GM21367 (cell line): ENCODE measurements at regions not wholly inside any gene's neighbourhood (a gene's known extent, or its start where the extent isn't known, plus 50 kb on each side); places are given as distances from the start of the nearest gene placed in this dataset.

ENCODE experiments used
- ATAC-seq: cut with Tn5 transposase; IDR thresholded peaks from one replicate; pipeline ENCODE4 v1.9.1; 2021; ENCODE audit not compliant: unreplicated experiment

DNA sequence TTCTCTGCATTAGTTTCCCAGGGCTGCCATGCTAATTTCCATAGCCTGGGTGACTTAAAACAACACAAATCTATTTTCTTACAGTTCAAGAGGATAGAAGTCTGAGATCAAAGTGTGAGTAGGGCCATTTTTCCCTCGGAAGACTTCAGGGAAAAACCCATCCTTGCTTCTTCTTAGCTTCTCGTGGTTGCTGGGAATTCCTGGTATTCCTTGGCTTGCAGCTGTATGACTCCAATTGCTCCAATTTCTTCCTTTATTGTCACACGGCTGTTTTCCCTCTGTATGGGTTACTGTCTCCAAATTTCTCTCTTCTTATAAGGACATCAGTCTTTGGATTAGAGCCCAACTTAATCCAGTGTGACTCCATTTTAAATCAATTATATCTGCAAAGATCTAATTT, 128.4 kb upstream of the JAG1 start:
- ATAC-seq, result no peak

DNA sequence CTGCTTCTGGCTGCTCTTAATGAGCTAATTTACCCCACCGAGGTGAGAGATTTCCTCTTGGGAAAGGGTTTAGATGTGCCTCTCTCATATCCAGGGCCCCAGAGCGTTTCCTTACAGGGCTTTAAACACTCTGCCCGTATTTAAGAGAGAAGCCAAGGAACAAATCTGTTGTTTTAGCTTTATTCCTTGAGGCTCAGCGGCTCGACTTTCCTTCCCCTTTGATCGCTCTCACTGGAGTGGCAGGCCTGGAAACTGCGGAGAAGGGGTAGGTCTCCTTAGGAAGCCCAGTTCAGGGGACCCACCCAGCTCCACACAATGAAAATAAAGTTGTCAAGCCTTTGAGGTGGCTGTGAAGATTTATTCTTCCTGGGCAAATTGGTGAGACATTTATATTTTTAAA, 132.0 kb upstream of the JAG1 start:
- no peak for ATAC-seq

DNA sequence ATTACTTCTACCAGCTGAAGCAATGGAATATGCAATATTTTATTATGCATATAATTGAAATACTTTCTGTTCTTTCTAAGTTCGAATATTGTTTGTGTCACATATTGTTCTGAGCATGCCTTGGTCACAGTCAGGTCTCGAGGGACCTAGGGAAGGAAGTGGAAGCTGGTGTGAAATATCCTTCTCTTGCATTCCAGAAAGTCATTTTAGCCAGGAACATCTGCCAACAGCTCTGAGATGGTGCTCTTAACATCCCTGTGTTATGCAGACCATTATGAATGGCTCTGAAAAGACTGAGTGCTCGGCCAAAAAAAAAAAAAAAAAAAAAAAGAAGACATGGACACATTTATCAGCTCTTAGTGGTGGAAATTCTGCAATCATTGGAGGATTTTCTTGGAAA, 132.7 kb upstream of the JAG1 start:
- no peak for ATAC-seq

DNA sequence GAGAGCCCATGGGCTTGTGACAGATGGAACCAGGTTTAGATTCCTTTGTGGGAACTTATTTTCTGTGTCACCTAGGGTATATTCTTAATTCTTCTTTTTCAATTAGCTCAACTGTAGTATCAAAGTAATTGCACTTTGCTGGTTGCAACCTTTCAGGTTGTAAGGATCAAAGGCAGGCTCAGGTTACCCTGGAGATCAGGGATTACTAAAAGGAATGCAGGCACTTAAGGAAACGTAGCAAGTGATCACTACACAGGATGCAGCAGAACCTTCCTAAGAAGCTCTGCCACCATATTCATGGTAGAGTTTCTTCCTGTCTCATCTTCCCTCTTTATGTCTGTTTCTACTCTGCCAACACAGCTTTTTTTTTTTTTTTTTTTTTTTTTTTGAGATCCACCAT, 133.2 kb upstream of the JAG1 start:
- no peak for ATAC-seq

DNA sequence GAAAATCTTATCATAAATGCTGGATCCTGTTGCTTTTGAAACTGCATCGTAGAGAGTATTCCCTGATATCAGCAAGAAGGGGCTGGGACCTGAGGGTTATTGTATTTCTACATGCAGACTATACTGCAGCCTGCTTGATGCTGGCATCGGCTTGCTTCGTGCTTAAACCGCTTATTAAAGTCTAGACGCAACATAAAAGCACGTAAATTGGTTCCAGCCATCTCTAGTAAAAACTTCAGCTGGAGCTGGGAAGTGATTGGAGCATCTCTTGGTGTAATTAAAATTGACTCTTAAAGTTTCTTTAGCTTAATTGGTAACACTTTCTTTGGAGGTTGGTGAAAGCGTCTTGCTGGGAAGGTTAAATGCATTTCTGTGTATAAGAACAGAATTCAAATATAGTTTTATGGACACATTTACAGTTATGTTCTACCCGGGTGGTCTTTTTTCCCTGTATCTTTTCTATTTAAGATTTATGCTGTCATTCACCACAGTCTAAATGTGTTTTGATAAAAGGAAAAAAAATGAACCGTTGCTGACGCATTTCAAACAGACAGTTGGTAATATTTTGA, 139.0 kb upstream of the JAG1 start:
- no peak for ATAC-seq

DNA sequence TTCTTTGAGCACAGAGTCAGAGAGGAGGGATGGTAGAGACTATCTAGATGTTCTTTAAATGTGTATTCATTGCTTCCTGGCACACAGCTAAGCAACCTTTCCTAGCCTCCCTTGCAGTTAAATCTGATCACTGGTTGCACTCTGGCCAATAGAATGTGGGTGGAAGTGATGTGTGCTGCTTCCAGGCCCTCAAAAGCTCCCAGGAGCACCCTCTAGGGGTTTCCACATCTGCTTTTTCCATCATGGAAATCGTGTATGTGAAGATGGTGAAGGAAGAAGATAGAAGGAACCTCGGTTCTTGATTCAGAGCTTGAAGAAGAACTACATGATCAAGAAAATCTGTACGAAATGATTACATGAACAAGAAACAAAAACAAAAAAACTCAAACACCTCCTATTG, 149.8 kb upstream of the JAG1 start:
- ATAC-seq, result no peak

DNA sequence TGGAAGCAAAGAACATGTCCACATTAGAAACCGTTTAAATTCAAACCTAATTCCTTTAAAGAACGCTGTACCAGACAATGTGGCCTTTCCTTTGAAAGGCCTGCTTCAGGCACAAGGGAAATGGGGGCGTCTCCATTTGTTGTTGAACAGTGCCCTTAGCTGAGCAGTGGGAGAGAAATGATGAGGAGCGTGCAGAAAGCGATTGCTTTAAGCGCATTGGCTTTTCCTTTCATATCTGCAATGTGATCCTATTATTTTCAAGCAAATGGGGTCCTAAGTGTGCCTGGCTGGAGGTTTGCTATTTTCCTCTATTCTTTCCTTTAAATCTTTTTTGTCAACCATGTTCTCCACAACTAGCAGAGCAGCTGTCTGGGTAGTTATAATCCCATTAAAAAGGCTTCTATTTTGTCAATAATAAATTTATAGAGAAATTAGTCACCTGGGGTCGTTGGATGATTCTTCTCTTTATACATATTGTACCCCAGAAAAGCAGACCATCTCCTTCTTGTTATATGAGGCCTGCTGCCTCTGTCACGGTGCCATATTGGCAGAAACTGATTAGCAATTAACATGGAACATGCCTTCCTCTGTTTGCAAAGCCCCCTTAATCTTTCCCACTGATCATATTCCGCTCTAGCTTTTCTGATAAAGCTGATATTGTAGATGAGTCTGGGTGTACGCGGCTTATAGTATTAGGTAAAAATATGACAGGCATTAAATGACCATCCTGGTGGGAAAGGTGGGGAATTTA, 151.1 kb upstream of the JAG1 start:
- ATAC-seq, result no peak

DNA sequence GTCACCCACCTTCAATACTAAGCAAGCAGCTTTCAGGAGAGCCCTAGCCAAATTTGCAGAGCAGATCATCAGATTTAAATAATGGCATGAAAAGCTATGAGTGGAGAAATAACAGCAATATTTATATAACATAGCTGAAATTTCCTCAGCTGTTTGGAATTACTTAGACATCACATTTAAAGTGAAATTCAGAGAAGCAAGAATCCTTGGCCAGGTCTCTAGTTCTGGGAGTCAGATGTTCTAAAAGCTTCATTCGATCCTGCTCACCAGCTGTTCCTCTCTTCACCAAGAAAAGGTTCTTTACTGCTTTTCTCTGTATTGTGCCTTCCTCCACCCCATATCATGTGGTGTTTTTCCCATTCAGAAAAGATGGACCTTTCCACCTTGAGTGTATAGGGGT, 152.3 kb upstream of the JAG1 start:
- no peak for ATAC-seq

DNA sequence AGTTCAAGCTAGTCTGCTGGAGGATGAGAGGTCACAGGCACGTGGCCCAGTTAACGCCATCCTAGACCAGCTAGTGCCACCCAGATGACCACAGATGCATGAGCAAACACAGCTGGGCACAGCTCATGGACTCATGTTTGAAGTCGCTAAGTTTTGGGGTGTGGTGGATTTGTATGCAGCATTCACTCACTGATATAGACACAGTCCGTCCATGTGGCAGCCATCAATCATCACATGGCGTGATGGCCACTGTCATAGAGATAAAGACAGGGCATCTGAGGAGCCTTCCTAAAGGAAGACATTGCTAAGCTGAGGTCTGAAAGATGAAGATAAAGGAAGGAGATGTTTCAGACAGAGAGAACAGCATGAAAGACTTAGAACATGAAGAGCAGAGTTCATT, 154.4 kb upstream of the JAG1 start:
- no peak for ATAC-seq

DNA sequence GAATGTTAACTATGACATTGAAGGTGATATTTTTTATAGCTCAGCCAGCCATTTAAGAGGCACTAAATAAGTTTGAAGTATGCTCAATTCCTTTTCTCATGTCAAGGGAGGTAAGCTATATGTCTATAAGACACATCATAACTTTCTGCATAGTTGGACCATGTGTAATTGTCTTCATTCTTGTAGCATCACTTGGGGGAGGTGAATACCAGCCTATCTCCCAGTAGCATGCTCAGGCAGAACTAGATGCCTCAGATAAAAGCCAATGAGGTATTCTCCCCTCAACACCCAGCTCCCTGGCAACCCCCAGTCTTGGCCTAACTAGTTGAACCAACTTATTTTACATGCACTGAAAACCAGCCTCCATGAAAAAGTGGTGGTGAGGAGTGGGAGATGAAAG, 158.3 kb upstream of the JAG1 start:
- ATAC-seq, result no peak

DNA sequence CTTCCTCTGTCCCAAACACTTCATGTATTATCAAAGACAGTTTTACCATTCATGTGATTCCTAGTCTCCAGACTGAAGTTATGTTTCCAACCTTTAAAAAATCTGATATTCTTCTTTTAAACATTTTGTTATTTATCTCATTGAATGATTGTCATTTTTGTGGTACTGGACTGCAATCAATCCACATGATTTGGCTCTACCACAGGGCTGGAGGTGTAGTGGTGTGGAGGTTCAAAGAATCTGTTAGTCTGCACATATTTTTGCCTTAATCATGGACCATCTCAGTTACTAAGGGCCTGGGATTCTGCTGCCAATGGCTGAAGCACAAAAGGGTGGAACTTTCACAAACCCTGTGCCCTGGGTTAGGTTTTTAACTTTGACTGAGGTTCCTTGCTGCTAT, 164.1 kb upstream of the JAG1 start:
- ATAC-seq, result no peak

DNA sequence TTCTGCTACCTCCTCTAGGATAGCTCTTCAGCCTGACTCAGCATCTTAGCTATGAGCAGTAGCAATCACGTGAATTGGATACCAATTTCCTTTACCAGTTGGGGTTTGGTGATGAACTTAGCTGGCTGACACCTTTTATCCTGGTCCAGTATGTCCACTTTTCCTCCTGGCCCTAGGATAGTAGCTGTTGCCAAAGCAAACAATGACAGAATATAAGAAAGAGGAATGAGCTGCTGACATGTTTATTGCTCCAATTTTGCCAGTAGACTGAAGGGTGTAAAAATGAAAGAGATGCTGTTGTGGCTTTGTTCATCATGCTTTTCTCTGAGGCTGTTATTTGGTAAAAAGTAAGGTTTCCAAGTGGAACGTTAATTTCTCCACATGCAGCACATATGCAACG, 168.3 kb upstream of the JAG1 start:
- ATAC-seq, result no peak

DNA sequence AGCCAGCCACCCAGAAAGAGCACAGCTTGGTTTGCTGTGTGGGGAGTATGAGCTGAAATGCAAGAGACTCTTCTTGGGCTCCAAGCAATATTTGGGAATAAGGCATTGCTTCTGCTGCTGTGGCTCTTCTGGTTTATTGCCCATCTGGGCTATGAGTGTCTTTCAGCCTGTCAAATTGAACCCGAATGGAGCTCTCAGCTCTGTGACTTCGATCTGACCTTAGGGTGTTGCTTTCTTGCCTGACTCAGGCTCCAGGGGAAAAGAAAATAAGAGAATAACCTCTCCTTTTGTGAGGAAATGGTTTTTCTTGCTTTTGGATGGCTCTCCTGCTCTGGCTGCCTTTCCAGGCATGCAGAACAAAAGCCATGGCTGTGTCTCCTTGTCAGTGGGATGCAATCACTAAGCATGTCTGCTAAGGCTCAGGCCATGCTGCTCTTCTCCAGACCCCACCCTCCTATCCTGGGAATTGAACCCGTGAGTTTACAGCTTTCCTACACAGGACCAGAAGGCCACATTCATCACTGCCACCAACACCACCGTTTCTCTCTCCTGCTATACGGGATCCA, 169.4 kb upstream of the JAG1 start:
- no peak for ATAC-seq

DNA sequence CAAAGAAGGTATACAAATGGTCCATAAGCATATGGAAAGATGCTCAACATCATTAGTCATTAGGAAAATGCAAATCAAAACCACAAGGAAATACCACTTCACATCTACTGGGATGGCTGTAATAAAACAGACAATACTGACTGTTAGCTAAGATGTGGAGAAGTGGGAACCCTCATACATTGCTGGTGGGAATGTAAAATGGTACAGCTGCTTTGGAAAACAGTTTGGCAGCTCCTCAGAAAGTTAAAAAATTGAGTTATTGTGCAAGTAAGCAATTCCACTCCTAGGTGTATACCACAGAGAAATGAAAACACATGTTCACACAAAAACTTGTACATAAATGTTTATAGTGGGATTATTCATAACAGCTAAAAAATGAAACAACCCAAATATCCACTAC, 173.0 kb upstream of the JAG1 start:
- ATAC-seq, result no peak

DNA sequence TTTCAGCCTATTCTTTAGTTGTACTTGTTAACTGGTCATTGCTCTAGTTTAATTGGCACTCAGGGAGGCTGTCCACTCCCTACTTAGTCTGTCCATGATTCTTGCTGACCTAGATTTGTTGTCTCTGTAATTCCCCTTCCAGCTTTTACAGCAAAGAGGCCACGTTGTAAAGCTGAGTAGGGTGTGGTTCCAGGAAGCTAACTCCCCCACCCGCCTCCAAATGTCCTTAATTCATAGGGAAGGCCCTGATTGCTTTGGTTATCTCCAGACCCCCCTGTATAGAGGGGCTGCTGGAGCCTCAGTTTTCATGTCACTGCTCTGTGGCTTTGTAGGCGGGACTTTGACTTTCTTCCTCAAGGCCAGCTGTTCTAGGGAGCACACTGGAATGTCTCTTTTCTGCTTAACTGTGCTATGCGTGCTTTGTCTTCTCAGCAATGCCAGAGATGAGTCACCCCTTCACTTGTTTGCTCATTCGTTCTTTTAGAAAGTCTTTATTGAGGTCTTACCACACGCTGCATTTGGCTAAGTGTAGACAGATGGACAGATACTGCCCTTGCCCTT, 175.1 kb upstream of the JAG1 start:
- no peak for ATAC-seq

DNA sequence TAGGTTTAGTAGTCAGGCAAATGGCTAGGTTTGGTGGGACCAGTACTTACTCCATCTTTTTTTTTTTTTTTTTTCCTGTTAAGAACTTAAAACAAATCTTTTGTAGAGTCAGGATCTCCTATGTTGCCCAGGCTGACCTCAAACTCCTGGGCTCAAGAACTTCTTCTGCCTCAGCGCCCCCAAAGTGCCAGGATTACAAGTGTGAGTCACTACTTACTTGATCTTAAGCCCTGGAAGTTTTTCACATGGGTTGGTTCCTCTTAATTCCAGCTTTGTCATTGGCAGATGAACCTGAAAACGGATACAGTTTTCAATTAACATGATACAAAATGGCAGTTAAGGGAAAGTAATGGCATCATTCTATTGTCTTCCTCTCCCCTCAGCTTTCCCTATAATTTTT, 179.4 kb upstream of the JAG1 start:
- no peak for ATAC-seq

DNA sequence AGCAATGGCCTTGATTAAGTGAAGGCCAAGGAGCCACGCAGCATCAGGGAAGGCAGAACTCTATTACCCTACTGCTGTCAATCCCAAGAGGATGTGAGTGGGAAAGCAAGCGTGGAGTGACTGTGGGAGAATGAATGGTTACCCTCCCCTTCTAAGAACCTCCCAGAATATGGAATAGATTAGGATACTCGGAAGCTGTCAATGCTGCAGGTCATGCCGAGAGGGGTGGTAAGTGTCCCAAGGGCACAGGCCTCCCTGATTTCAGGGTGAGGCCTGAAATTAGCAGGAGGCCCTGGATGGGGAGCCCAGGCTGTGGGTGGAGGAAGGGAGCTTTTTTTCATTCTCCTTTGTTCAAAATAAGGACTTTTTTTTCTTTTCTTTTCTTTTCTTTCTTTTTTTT, 179.9 kb upstream of the JAG1 start:
- ATAC-seq, result no peak

DNA sequence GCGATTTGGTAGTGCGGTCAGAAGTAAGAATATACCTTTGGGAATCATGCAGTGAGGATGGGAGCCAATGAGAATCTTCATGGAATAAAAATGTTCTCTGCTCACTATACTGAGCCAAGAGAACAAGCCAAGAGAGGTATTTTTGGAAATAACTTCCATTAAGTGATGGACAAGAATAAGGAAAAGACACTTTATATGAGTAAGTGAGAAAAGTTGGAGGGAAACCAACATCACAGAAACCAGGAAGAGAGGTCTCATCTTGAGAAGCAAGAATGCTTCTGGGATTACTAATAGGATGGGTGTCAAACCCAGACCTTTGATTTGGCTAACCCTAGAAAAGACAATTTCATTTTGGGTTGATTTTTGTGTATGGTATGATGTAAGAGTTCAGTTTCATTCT, 181.2 kb upstream of the JAG1 start:
- no peak for ATAC-seq

DNA sequence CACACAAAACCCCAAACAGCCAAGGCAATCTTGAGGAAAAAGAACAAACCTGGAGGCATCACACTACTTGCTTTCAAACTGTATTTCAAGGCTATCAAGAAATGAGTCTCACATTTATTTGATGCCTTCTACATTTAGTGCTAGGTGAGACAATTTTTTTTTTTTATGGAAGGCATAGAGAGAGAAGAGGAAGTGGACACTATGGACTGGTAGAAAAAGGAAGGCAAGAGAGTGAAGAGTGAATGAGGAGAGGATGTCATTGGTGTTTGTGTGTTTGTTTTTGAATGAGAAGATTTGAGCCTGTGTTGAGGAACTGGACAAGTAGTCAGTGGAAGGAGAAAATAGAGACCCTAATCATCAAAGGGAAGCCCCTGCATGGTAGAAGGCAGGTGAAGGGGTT, 182.0 kb upstream of the JAG1 start:
- no peak for ATAC-seq

DNA sequence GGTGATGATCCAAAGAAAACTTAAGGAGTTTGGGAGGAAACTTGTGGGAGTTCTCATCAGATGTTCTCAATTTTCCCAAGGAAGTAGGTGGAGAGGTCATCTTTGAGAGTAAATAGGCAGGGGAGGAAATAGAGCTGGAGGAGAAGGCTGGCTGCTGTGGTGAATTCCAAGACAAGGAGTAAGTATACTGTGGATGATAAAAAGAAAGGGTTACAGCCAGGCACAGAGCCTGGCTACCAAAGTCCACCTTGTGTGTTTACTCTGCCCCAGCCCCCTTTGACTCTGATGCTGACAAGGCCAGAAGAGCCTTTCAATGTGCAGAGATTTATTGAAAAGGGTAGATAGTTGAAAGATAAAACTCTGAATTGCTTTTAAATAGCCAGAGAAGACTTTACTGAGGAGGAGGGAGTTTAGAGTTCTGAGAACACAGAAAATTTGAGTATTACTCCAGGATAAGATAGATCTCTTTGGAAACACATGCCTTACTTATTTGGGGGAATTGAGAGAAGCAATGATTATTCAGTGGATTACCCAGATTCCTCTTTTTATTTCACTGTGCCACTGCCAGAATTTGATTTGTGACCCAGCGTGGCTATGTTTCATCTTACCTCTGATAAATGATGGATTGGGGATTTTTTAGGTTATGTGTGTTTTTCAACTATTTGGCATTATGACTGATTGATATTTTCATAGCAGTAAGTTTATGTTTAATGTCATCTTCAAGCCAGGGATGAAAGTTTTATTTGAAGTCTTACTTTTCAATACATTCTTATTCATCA, 182.6 kb upstream of the JAG1 start:
- no peak for ATAC-seq

DNA sequence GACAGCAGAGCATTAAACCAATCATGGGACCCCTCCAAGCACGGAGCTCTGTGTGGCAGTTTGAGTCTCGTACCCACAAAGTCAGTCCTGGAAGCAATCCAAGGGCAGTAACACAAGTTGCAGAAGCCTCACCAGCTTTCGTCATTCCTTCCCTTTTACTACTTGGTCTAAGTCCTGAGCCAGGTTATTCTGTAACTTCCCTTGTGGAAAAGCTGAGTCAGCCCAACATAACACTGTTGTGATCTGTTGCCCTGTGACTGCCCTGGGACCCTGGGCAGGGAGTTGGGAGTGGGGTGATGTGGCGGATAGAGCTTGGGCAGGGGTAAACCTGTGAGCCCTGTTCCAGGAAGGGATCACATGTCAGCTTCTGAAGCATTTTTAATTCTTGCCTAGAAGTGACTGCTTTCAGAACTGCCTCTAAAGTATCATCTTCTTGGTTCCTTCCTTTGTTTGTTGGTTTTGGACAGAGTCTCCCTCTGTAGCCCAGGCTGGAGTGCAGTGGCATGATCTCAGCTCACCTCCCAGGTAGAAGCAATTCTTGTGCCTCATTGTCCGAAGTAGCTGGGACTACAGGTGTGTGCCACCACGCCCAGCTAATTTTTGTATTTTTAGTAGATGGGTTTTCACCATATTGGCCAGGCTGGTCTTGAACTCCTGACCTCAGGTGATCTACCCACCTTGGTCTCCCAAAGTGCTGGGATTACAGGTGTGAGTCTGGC, 183.7 kb upstream of the JAG1 start:
- no peak for ATAC-seq
